ENCODE measurements at regions not wholly inside any gene's neighbourhood (a gene's known extent, or its start where the extent isn't known, plus 50 kb on each side); places are given as distances from the start of the nearest gene placed in this dataset.

GRCh38 chr5:18403141-18403540 lies 768.9 kb downstream of the TAF11L14 start:
- no peak overlapping the region for H3K9ac ChIP-seq (ENCODE audit: insufficient read depth in 1 of 2, low read depth in 2 of 2, low read length in 2 of 2)
- ATAC-seq: no peak
- FAIRE-seq: no peak
- H3K9me1 ChIP-seq (ENCODE audit: control insufficient read depth, insufficient read depth, low read length): no peaks in the 10 kb centered on the region
- H3K27ac ChIP-seq (ENCODE audit: extremely low read depth, low read depth, low read length): no peak overlapping the region
- POLR2A ChIA-PET: no interaction called here
- no peak overlapping the region for H2AFZ ChIP-seq (ENCODE audit: low read depth, low read length)
- H3K27me3 ChIP-seq (ENCODE audit: control insufficient read depth in 2 of 2, insufficient read depth in 2 of 2, low read length in 2 of 2): no peaks in the 10 kb centered on the region
- no peak overlapping the region for H3K4me3 ChIP-seq
- WGBS (ENCODE audit: insufficient coverage, low coverage, missing lambda C conversion rate): 0% methylated on average over 1 of the region's 1 CpG
- no peak overlapping the region for H3K4me2 ChIP-seq (ENCODE audit: insufficient read depth, low read length)
- H3K79me2 ChIP-seq (ENCODE audit: control insufficient read depth, insufficient read depth, low read length): no peaks in the 10 kb centered on the region
- no peaks in the 10 kb centered on the region for H3K9me3 ChIP-seq (replicated peaks; ENCODE audit: control insufficient read depth, insufficient read depth, low read depth, low read length)
- no peaks in the 10 kb centered on the region for H4K20me1 ChIP-seq (replicated peaks; ENCODE audit: control insufficient read depth, insufficient read depth, low read length)
- no peaks in the 10 kb centered on the region for H3K4me1 ChIP-seq (replicated peaks in 1 of 2; ENCODE audit: control insufficient read depth in 2 of 2, insufficient read depth in 2 of 2, low read length in 2 of 2)
- CTCF ChIA-PET (ENCODE audit: low intra/inter-chr PET ratio): no interaction called here
- no peak for DNase-seq (ENCODE audit: extremely low read depth in 1 of 4, low spot score in 3 of 4)
- no peaks in the 10 kb centered on the region for H3K36me3 ChIP-seq (ENCODE audit: control insufficient read depth, insufficient read depth, low read length)
- intact Hi-C loops (cut with micrococcal nuclease): no loop called here
- TF ChIP-seq ZNF184 (CRISPR knock-in tag; IDR thresholded peaks at IDR 0.05): no peak
- BruUV-seq (replicated peaks): no TSS peak
- in situ Hi-C loops (cut with MboI): no loop called here

GRCh38 chr5:18403941-18404438 lies 769.7 kb downstream of the TAF11L14 start:
- ATAC-seq: no peak
- FAIRE-seq: no peak
- 9% methylated on average over 3 of the region's 3 CpGs for WGBS (ENCODE audit: insufficient coverage, low coverage, missing lambda C conversion rate)
- in situ Hi-C loops (cut with MboI): no loop called here
- Histone ChIP-seq H3K9me1 (ENCODE audit: control insufficient read depth, insufficient read depth, low read length) (no peaks in the 10 kb centered on the region), H3K4me1 (replicated peaks in 1 of 2; ENCODE audit: control insufficient read depth in 2 of 2, insufficient read depth in 2 of 2, low read length in 2 of 2) (no peaks in the 10 kb centered on the region), H3K27ac (ENCODE audit: extremely low read depth, low read depth, low read length) (no peak overlapping the region), H3K79me2 (ENCODE audit: control insufficient read depth, insufficient read depth, low read length) (no peaks in the 10 kb centered on the region), H2AFZ (ENCODE audit: low read depth, low read length) (no peak overlapping the region), H3K36me3 (ENCODE audit: control insufficient read depth, insufficient read depth, low read length) (no peaks in the 10 kb centered on the region), H3K4me3 (no peak overlapping the region), H3K4me2 (ENCODE audit: insufficient read depth, low read length) (no peak overlapping the region), H3K9ac (ENCODE audit: insufficient read depth in 1 of 2, low read depth in 2 of 2, low read length in 2 of 2) (no peak overlapping the region), H3K9me3 (replicated peaks; ENCODE audit: control insufficient read depth, insufficient read depth, low read depth, low read length) (no peaks in the 10 kb centered on the region), H3K27me3 (ENCODE audit: control insufficient read depth in 2 of 2, insufficient read depth in 2 of 2, low read length in 2 of 2) (no peaks in the 10 kb centered on the region), H4K20me1 (replicated peaks; ENCODE audit: control insufficient read depth, insufficient read depth, low read length) (no peaks in the 10 kb centered on the region)
- no TSS peak for BruUV-seq (replicated peaks)
- intact Hi-C loops (cut with micrococcal nuclease): no loop called here
- ChIA-PET CTCF (ENCODE audit: low intra/inter-chr PET ratio) (no interaction called here), POLR2A (no interaction called here)
- DNase-seq (ENCODE audit: extremely low read depth in 1 of 4, low spot score in 3 of 4): no peak
- no peak for TF ChIP-seq DMBX1 (CRISPR knock-in tag; IDR thresholded peaks at IDR 0.05; ENCODE audit: borderline replicate concordance)
- no peak for TF ChIP-seq ZNF57 (CRISPR knock-in tag; IDR thresholded peaks at IDR 0.05)
- TF ChIP-seq ATF6 (CRISPR knock-in tag; IDR thresholded peaks at IDR 0.05): no peak
- no peak for TF ChIP-seq JUND (IDR thresholded peaks at IDR 0.05; ENCODE audit: borderline replicate concordance, low read depth, low read length)
- TF ChIP-seq JUND (tag; IDR thresholded peaks at IDR 0.05; ENCODE audit: borderline replicate concordance, low read depth, low read length): no peak
- no peak for TF ChIP-seq SRSF7 (optimal IDR thresholded peaks at IDR 0.05; ENCODE audit: low read depth, low read length)
- TF ChIP-seq HCFC1 (IDR thresholded peaks at IDR 0.05; ENCODE audit: low read depth, low read length): no peak
- no peak for TF ChIP-seq BCLAF1 (IDR thresholded peaks at IDR 0.05; ENCODE audit: borderline replicate concordance in 1 of 2, control insufficient read depth in 1 of 2, low read depth in 2 of 2, low read length in 1 of 2)
- no peak for TF ChIP-seq NCOR1 (IDR thresholded peaks at IDR 0.05)
